Activated effector memory CD4-positive, alpha-beta T cell treated with anti-CD3 and anti-CD28 coated beads, Interleukin-2, amount 50 U/mL, for 16 hours (primary cell): ENCODE measurements at regions not wholly inside any gene's neighbourhood (a gene's known extent, or its start where the extent isn't known, plus 50 kb on each side); places are given as distances from the start of the nearest gene placed in this dataset.

Experiments used
- DNase-seq: peaks from one replicate; pipeline ENCODE4 v3.0.0-alpha.2; 2020

DNA sequence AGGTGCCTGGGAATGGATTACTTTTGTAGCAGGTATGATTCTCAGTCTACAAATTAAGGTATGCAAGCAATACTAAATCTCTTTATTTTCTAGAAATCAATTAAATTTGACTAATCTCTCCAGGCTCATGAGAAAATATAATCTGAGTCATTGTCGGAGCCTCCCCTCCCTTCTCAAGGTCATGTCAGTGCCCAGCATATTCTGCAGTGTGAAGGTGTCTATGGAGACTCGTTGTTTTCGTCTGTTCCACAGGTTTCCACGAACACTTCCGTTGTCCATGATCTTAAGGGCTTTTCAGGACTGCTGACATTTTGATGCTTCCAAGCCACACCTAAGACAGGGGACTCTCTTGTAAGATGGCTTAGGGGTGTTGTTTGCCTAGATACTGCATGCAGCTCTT lies 56.6 kb upstream of the SCOC start:
- DNase-seq, result no peak

DNA sequence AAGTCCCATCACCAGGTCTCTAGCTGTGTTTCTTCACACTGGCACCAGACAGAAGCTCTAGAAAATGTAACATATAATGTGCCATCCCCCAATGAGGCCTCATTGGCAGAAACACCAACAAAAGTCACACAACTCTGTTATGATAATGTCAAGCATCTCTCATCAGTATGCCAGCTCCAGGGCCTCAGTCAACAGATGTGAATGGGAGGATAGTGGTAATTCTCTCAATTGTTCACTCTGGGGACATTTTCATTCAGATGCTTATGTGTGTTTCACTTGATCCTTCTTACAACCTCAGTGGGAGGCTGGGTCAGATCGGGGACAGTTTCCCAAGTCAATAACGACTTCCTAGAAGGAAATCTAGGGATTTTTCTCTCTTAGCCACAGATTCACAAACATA lies 57.5 kb upstream of the SCOC start:
- no peak for DNase-seq

DNA sequence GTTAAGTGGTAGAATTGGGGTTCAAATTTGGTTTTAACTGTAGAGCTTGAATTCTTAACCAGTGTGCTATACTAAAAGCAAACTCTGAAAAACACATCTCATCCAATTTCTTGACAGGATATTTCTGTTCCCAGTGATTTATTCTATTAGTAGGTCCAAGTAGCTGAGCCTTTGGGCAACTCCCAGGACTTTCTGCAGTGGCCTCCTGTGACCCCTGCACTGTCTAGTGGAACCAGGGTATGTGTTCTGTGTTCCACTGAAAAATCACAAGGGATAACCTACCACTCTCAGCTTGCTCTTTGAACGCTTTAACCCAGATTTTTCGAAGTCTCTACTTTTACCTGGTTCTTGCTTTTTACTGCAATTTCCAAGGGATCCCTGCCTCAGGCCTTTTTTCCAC lies 58.0 kb upstream of the SCOC start:
- no peak for DNase-seq

DNA sequence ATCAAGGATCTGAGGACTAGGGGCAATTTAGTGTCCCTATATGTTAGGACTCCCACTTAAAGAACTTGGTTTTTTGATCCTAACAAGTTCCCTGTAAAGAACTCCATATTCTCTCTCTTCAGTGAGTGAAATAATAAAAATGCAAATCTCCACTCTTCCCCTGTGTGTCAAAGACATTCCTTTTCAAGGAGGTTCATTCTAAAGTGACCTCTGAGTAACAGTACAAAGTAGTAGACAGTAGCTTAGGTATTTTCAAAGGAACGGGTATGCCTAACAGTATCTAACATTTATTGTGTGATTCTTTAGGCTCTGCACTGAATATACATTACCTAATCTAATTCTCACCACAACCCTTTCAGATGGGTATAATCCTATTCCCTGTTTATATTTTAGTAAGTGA lies 58.4 kb upstream of the SCOC start:
- DNase-seq, result no peak

DNA sequence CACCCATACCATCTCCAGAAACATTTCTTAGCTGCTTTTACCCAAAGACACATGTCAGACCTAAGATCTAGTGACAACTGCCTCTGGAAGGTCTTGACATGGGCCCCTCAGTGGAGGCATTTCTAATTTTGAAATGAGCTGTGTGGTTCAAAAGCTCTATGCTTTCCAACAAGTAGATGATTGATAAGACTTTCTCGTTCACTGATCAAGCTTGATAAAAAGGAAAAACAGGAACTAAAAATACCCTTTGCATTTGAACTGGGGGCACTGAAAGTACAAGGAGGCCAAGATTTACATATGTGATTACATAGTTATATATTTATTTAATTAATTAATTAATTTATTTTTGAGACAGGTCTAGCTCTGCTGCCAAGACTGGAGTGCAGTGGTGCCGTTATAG lies 61.3 kb upstream of the SCOC start:
- no peak for DNase-seq

DNA sequence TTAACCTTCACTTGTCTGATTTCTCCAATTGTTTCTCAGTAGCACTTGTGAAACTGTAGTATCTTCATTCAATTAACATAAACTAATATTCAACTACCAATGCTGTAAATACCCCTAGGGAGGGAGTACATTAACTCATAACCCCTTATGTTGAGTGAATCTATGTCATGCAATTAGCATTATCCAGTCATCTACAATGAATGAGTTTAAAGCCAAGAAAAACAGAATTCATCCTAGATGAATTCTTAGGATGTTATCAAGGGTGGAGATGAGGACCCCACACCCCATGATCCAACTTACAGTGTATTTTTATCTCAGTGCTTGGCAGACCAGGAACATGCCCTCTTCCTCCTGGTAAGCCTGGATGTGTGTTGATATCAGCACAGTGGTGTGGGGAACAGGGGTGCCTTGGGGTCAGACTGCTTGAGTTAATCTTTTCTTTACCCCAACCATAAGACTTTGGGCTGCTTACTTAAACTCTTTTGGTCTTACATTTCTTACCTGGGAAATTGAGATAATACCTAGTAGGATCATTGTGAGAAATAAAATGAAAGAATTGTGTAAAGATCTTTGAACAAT lies 62.1 kb upstream of the SCOC start:
- no peak for DNase-seq

DNA sequence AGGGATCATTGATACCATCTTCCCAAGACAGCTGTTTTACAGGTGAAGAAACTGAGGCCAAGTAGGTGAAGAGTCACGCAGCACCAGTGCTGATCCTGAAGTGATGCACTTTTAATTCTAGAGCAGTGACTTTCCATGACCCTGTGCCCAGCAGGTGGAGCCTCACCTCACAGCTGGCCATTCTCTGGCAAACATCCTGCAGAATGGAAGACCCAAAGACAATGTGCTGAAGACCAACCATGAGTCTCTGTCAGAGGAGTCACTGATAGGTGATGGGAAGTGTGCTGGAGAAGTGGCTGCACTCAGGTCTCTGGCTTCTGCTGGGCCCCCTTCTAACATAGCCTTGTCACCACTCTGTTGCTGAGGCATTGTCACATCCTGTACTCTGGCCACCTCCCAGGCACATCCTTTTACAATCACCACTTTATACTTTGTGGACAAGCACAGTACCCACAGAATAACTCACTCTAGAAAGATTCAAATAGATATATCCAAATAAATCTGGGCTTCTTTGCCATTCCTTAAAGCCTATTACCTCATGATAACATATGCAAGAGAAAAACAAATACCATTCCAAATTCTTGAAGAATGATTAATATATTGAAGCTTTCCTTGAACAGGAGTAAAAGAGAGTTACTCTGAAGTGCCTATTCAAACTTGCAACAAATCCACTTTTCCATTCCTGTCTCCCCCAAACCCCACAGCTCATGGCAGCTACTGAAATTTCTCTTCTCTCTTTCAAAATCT lies 64.1 kb upstream of the SCOC start:
- DNase-seq, result no peak

DNA sequence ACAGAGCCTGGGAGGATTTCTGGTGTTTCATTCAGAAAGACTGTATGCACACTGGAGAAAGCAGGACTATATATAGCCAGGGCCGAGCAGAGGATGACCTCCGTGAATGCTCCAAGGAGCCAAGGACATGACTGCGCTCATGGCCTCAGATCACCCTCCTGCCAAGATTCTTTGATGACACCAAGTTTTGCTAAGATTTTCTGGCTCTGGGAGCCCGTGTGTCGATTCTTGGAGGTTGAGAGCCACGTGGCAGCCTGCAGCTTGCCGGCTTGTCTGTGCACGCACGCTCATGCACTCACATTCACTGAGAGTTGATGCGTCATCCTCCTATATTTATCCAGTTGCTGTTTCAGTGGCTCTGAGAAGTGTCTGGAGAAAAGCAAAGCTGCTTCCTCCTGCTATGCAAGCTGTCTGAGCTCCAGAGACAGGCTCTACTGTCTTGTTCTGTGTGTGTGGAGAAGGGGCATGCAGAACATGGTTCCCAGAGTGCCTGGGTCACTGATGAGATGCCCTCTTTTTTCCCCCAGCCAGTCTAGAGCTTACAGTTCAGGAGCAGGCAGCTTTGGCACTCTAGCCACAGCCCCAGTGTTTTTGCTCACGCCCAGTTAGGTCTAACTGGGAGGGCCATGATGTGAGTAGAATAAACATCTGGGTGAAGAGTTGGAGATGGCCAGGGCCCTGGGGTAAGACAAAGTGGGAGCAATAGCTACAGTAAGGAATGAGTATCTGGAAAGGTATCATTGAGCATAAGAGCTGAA lies 64.9 kb upstream of the SCOC start:
- no peak for DNase-seq

DNA sequence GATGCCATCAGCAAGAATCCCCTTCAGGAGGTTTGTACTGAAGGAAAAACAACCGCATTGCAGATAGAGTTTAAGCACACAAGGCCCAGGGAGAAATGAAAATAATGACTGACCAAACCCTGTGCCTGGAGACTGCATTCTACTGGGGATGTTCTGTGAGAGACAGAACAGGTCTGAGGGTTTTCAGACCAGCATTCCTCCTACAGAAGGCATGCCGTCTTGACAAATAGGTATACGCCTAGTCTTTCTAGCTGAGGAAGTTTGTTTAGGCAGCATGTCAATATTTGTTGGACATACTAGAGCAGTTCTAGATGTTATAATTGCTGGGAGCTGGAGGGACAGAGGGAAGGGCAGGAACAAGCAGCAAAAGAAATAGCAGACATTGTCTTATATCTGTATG lies 68.4 kb upstream of the SCOC start:
- DNase-seq, result no peak

DNA sequence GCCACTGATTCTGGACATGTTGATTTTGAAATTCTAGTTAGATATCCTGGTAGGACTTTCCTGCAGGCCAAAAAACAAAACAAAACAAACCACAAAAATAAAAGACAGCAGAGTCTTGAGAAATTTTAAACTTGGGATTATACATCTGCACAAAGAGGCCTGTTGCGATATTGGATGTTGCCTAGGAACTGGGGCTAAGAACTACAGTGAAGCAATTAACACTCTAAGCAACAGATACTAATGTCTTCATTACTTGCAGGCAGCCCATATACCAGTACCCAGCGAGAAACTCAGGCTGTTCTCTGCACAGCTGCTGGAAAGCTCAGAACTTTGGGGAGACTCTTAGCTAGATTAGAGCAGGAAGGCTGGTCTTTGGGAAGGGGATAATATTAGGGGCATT lies 69.1 kb upstream of the SCOC start:
- no peak for DNase-seq

DNA sequence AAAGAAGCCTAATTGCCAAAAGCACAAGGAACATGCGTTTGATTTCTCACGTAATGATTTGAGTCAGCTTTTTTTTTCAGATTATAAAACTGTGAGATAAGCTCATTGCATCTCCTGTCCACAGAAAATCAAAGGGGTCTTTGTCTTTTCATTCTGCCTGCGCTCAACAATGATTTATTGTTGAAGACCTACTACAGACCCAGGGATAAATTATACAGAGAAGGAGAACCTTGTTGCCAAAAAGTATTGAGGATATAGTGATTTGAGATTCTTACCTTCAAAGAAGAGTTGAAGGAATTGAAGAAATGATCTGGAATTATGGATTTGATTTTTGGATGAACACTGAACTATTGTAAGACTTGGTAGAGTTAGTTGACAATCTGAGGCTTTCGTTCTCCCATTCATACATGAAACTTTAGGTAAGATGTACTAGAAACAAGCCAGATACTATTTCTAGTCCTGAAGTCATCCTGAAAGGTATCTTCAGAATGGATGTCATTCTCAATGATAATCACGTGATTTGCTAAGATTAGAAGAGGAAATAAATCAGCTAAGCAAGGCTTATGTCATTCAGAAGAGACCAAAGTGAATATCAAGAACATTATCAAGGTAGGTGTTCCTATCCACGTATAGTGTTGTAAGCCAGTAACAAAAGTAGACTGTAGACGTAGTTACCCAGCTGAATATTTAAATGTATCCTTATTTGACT lies 71.1 kb upstream of the SCOC start:
- DNase-seq, result no peak

DNA sequence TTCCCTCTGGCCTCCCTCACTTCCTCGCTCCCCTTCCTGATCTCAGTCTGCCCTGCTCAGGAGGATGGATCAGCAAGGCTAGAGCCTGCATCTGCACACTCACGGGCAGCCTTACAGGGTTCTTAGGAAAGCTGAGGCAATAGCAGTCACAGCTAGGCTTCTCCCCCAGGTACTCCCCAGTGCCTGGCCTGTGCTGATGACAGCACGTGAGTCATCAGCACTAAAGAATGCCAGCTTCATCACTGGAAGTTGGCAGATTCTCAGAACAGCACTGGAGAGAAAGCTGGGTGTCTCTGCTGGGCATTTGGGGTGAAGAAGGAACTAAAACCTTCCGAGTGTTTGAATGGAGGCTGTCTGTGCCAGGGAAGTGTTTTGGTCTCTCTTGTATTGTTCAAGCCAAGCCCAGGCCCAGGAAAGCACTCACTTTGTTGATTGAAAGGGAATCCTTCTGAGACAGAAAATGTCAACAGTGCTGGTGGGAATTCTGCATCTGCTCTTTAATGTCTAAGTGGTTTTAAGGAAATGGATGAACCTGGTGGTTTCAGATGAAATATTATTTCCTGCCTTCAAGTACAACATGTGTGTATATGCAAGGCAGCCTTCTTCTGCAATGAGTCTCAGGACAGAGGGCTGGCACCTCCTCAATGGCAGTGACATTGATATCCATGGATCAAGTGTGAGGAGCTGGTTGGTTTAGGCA lies 73.0 kb upstream of the SCOC start:
- no peak for DNase-seq

DNA sequence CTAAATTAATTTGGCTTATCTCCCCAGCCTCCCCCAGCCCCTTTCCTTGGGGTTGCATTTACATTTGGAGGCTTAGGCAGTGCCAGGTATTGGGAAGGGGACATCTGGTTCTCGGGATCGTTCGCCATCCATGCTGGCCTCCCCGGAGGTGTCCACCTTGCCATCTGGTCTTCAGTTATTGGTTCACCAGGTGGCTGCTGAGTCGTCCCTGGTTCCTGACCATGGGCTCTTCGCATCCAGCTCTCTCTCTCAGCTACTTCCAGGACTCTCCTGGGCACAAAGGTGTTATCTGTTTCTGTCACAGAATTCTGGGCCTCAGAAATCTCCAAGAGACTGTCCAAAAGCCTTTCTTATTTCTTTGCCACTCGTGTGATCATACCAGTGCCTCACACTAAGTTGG lies 75.4 kb upstream of the SCOC start:
- DNase-seq, result no peak

DNA sequence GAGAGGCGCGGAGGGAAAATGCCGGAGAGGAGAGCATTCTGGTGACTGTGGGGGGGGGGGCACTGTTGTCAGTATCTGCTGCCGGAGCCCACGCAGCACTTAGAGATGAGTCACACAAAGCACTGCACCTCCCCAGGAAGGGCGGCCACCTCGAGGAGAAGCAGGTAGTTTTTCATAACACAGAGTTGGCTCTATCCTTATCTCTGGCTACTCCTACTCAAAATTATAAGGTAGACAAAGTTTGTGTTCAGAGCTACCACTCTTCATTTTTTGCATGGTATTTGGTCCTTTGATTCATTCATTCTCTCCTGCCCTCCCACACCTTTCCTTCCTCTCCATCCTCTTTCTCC lies 76.2 kb upstream of the SCOC start:
- no peak for DNase-seq

DNA sequence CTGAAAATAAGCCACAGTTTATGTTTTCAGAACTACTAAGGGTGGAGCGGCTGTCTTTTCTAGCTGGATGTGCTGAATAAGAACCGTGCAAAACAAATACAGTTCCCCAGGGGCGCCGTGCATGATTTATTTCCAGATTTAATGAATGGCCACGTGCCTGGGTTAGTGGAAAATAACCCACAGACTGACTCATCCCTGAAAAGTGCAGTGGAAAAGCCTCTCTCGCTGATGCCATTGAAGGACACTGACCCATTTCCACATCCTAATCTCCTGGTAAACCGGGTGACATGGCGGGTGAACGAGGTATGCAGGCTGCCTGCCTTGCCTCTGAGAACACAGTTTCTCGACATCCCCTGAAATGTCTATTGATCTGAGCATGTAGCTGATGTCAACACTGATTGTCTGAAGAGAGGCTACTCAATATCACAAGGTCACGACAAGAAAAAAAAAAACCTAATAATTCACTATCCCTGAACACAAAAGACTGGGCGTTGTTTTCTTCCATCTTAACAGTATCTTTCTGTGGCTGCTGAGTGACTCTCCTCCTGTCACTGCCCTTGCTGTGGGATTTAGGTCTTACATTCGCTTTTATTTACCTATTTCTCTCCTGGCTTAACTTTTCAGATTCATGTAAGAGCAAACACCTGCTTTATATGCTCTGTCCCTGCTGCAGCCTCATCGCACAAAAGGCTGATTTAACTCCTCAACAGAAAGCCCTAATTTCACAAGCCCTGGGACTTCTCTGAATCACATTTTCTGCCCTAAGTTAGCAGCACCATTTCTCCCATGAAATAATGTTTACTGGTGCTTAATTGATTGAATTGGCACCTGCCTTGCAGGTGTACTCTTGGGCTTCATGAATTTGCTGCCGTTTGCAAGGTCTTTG lies 76.9 kb upstream of the SCOC start:
- DNase-seq, result no peak

DNA sequence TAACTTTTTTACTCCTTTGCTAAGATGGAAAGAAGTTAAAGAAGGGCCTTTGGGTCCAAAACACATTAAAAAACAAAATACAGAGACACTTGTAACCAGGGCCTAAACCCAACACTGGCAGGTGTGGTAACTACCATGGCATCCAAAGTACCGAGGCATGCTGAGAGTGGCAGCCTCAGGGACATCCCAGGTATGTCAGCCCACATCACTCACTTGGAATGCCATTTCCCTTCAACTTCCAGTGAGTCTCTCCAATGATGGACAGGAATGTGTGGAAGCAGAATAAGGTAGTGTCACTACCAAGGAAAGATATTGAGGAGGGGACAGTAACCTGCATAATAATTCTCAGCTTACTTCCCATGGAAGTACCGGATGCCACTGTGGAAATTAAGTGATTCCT lies 79.5 kb upstream of the SCOC start:
- no peak for DNase-seq

DNA sequence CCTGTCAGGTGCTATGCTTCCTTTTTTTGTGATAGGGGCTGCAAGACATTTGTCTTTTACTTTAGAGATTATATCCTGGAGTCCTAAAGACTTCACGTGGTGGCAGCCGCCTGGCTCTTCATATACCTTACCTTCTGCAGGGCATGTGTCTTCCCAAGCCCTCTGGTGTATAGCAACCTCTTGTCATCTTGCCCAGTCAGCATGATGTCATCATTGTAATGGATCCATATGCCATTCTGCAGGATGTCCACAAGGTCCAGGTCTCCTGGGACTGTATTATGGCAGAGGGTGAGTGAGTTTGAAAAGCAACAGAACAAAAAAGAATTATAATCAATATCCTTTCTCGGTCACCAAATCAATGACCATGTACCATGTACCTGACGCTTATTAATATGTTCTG lies 82.2 kb upstream of the SCOC start:
- DNase-seq, result no peak

DNA sequence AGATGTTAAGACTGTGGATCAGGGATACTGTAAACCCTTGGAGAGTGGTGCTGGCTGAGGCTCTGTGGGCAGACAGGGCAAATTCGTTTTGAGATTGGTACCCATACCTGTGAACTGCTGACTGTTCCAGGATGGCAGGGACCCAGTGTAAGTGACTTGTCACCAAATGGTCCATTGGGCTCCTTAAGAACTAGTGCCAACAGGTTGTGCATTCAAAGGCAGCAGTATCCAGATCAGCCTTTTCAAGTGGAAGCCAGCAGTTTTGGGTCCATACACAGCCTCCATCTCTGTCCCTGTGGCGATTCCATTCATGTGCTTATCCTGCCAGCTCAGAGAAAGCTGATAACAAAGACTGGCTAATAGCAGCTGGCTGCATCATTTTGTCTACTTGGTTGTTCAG lies 84.0 kb upstream of the SCOC start:
- no peak for DNase-seq

DNA sequence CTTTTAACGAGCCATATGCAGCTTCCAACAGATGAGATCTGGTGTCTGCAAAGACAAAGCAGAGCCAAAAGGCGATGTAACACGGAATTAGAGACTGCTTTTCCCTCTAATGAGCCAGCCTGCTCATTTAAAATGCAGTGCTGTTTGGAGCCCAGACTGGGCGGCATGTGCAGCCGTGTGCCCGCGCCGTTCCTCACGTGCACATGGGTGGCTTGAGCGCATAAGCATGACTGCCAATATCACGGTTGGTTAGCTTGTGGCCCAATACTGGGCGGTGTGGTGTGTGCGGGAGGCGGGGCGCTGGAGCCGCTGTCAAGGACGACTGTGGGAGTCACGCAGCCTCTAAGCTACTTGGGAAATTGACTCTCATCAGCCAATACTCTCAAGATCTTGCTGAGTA lies 87.0 kb upstream of the SCOC start:
- no peak for DNase-seq

DNA sequence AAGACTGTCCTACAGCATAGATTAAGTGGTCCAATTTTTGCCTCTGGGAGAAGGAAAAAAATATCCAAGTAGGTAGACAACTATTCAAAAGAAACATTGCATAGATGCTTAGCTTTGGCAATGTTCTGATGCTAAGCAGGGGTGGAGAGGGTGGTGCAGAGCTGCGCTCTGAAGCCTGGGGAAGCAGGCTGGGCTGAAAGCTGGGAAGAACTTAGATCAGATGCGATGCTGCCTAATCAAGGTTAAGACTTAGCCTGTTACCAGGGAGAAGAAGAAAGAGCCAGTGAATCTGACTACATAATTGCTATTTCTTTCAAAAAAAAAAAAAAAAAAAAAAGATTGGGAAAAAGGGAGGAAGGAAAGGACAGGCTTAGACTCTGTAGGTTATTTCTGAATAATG lies 89.0 kb upstream of the SCOC start:
- no peak for DNase-seq

DNA sequence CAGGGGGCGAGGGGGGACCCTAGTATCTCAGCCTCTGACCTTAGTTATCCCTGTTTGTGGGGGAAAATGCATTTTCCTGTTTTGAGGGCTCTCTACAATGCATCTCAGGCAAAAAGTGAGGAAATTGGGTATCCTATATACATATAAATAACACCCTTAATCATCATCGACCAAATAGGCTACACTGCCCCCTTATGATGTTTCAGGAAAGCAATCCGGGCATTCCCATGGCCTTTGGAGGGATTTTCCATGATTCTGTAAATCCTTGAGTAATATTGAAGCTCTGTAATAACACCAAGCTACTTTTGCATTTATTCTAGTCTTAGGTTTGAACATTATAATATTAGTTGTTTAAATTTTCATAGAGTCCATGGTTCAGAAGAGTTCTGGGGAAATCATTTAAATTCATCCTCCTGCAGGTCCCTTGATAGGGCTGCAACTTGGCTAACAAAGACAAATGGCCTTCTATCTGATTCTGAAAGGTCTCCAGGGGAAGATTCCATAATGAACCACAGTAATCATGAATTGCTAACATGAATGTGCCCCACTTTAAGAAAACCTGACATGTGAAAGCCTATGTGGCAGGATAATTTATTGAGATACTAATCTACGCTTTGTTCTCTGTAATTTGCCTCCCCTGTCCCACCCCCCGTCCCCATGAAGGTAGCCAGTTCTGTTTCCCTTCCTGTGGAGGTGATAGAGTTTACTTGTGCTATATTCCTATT lies 91.5 kb upstream of the SCOC start:
- DNase-seq, result no peak

DNA sequence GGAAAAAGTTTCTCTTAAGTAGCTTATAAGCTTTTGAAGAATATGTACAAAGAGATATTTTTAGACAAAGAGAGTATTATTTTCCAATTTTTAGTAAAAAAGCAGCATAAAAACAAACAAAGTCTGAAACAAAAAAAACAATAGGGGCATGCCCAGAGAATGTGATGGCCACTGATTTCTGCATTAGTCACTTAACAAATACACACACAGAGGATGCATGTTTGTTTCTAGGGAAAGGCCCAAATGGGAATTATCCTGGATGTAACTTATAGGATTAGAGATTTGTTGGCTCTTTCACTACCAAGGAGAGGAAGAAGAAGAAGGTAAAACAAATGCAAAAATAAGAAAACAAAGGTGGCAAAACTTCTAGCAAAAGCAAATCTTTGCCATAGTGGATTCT lies 95.9 kb upstream of the SCOC start:
- no peak for DNase-seq
